ENCODE measurements at regions not wholly inside any gene's neighbourhood (a gene's known extent, or its start where the extent isn't known, plus 50 kb on each side); places are given as distances from the start of the nearest gene placed in this dataset.

GRCh38 chr14:42947991-42948390, 1341.3 kb downstream of the LRFN5 start:
- no peak overlapping the region for H3K27ac Mint-ChIP-seq (ENCODE audit: unreplicated experiment)
- DNase-seq (ENCODE audit: low read depth, low spot score), result no peak
- no peaks in the 10 kb centered on the region for H3K36me3 Mint-ChIP-seq (ENCODE audit: low read depth)
- H3K27me3 Mint-ChIP-seq (ENCODE audit: low read depth), result no peaks in the 10 kb centered on the region
- no peak overlapping the region for H3K4me3 Mint-ChIP-seq
- H3K9me3 Mint-ChIP-seq, result peaks cover 9% of the 10 kb centered on the region
- TF ChIP-seq CTCF (conservative IDR thresholded peaks at IDR 0.05), result no peak
- no peaks in the 10 kb centered on the region for H3K4me1 Mint-ChIP-seq

- no peak for TF ChIP-seq CTCF (conservative IDR thresholded peaks at IDR 0.05)
- Mint-ChIP-seq H3K4me3 (no peak overlapping the region), H3K27ac (ENCODE audit: unreplicated experiment) (no peak overlapping the region), H3K9me3 (no peaks in the 10 kb centered on the region), H3K36me3 (ENCODE audit: low read depth) (no peaks in the 10 kb centered on the region), H3K27me3 (ENCODE audit: low read depth) (no peaks in the 10 kb centered on the region), H3K4me1 (no peaks in the 10 kb centered on the region)
- no peak for DNase-seq (ENCODE audit: low read depth, low spot score)
These were observed 1337.6 kb downstream of the LRFN5 start for GRCh38 chr14:42944284-42944683.

GRCh38 chr14:42931308-42931707, 1324.6 kb downstream of the LRFN5 start:
- TF ChIP-seq CTCF (conservative IDR thresholded peaks at IDR 0.05), result no peak
- Mint-ChIP-seq H3K4me3 (no peak overlapping the region), H3K9me3 (peaks cover 2% of the 10 kb centered on the region), H3K27me3 (ENCODE audit: low read depth) (no peaks in the 10 kb centered on the region), H3K4me1 (no peaks in the 10 kb centered on the region), H3K36me3 (ENCODE audit: low read depth) (no peaks in the 10 kb centered on the region), H3K27ac (ENCODE audit: unreplicated experiment) (no peak overlapping the region)
- DNase-seq (ENCODE audit: low read depth, low spot score), result no peak

- DNase-seq (ENCODE audit: low read depth, low spot score), result no peak
- no peaks in the 10 kb centered on the region for H3K4me1 Mint-ChIP-seq
These were observed 1323.3 kb downstream of the LRFN5 start for GRCh38 chr14:42929806-42930480.

GRCh38 chr14:42927313-42927712, 1320.6 kb downstream of the LRFN5 start:
- Mint-ChIP-seq H3K4me1 (no peaks in the 10 kb centered on the region), H3K9me3 (peaks cover 8% of the 10 kb centered on the region)
- TF ChIP-seq CTCF (conservative IDR thresholded peaks at IDR 0.05), result no peak

More at GRCh38 chr14:42929806-42930480, 1323.3 kb downstream of the LRFN5 start:
- no peak for TF ChIP-seq CTCF (conservative IDR thresholded peaks at IDR 0.05)
- Mint-ChIP-seq H3K9me3 (peaks cover 2% of the 10 kb centered on the region), H3K4me3 (no peak overlapping the region), H3K27ac (ENCODE audit: unreplicated experiment) (no peak overlapping the region), H3K36me3 (ENCODE audit: low read depth) (no peaks in the 10 kb centered on the region), H3K27me3 (ENCODE audit: low read depth) (no peaks in the 10 kb centered on the region)

More at GRCh38 chr14:42927313-42927712, 1320.6 kb downstream of the LRFN5 start:
- DNase-seq (ENCODE audit: low read depth, low spot score), result no peak
- H3K27ac Mint-ChIP-seq (ENCODE audit: unreplicated experiment), result no peak overlapping the region
- H3K4me3 Mint-ChIP-seq, result no peak overlapping the region
- H3K36me3 Mint-ChIP-seq (ENCODE audit: low read depth), result no peaks in the 10 kb centered on the region
- no peaks in the 10 kb centered on the region for H3K27me3 Mint-ChIP-seq (ENCODE audit: low read depth)

All from neural crest cell (in vitro differentiated cells).